ENCODE measurements at regions not wholly inside any gene's neighbourhood (a gene's known extent, or its start where the extent isn't known, plus 50 kb on each side); places are given as distances from the start of the nearest gene placed in this dataset.
A peak's percentile ranks its signal among the peaks of the same experiment; 100 is the strongest.

- no peak overlapping the region for H3K4me3 ChIP-seq (replicated peaks in 1 of 4; ENCODE audit: control extremely low read depth in 1 of 4, insufficient read depth in 1 of 4, low read depth in 3 of 4, low read length in 4 of 4)
- no peak overlapping the region for H3K27ac ChIP-seq (ENCODE audit: insufficient read depth, low read length)
- H4K20me1 ChIP-seq (ENCODE audit: control insufficient read depth, extremely low read depth, insufficient read depth, low read length) = no peaks in the 10 kb centered on the region
- no peak for TF ChIP-seq CTCF (conservative IDR thresholded peaks at IDR 0.05 in 1 of 2, IDR thresholded peaks at IDR 0.05 in 1 of 2; ENCODE audit: low read depth in 1 of 2, low read length in 2 of 2)
- no peak for TF ChIP-seq EZH2 (IDR thresholded peaks at IDR 0.05; ENCODE audit: low read length, missing control alignments)
- no peak overlapping the region for H3K9ac ChIP-seq (ENCODE audit: insufficient read depth, low read length)
- no peaks in the 10 kb centered on the region for H3K9me3 ChIP-seq (ENCODE audit: control insufficient read depth, insufficient read depth, low read depth, low read length)
- H3K79me2 ChIP-seq (ENCODE audit: control insufficient read depth, insufficient read depth, low read length) = no peaks in the 10 kb centered on the region
- no peak overlapping the region for H2AFZ ChIP-seq (ENCODE audit: low read length)
- no peaks in the 10 kb centered on the region for H3K27me3 ChIP-seq (ENCODE audit: control insufficient read depth, insufficient read depth, low read length)
- no peak overlapping the region for H3K4me2 ChIP-seq (ENCODE audit: extremely low read depth, insufficient read depth, low read length)
- no peaks in the 10 kb centered on the region for H3K36me3 ChIP-seq (ENCODE audit: control insufficient read depth, insufficient read depth, low read length)
- no peaks in the 10 kb centered on the region for H3K4me1 ChIP-seq (ENCODE audit: control insufficient read depth, extremely low read depth, insufficient read depth, low read length)
- peak in 1 of 2 donors; percentile 1 for DNase-seq (ENCODE audit: low read depth in 2 of 2)
Observed at GRCh38 chr13:78401873-78402707, 201.3 kb downstream of the POU4F1 start.

- Histone ChIP-seq H4K20me1 (ENCODE audit: control insufficient read depth, extremely low read depth, insufficient read depth, low read length) (no peaks in the 10 kb centered on the region), H3K4me3 (replicated peaks in 1 of 4; ENCODE audit: control extremely low read depth in 1 of 4, insufficient read depth in 1 of 4, low read depth in 3 of 4, low read length in 4 of 4) (no peak overlapping the region), H3K79me2 (ENCODE audit: control insufficient read depth, insufficient read depth, low read length) (no peaks in the 10 kb centered on the region), H3K27me3 (ENCODE audit: control insufficient read depth, insufficient read depth, low read length) (no peaks in the 10 kb centered on the region), H3K36me3 (ENCODE audit: control insufficient read depth, insufficient read depth, low read length) (no peaks in the 10 kb centered on the region), H3K9me3 (ENCODE audit: control insufficient read depth, insufficient read depth, low read depth, low read length) (no peaks in the 10 kb centered on the region), H2AFZ (ENCODE audit: low read length) (no peak overlapping the region), H3K9ac (ENCODE audit: insufficient read depth, low read length) (no peak overlapping the region), H3K27ac (ENCODE audit: insufficient read depth, low read length) (no peak overlapping the region), H3K4me1 (ENCODE audit: control insufficient read depth, extremely low read depth, insufficient read depth, low read length) (no peaks in the 10 kb centered on the region), H3K4me2 (ENCODE audit: extremely low read depth, insufficient read depth, low read length) (no peak overlapping the region)
- no peak for DNase-seq (ENCODE audit: low read depth in 2 of 2)
- TF ChIP-seq EZH2 (IDR thresholded peaks at IDR 0.05; ENCODE audit: low read length, missing control alignments) (no peak), CTCF (conservative IDR thresholded peaks at IDR 0.05 in 1 of 2, IDR thresholded peaks at IDR 0.05 in 1 of 2; ENCODE audit: low read depth in 1 of 2, low read length in 2 of 2) (no peak)
Observed at GRCh38 chr13:78398743-78399410, 204.5 kb downstream of the POU4F1 start.

- no peaks in the 10 kb centered on the region for H4K20me1 ChIP-seq (ENCODE audit: control insufficient read depth, extremely low read depth, insufficient read depth, low read length)
- no peak overlapping the region for H3K4me2 ChIP-seq (ENCODE audit: extremely low read depth, insufficient read depth, low read length)
- no peaks in the 10 kb centered on the region for H3K79me2 ChIP-seq (ENCODE audit: control insufficient read depth, insufficient read depth, low read length)
- no peak overlapping the region for H2AFZ ChIP-seq (ENCODE audit: low read length)
- H3K9ac ChIP-seq (ENCODE audit: insufficient read depth, low read length) = no peak overlapping the region
- no peaks in the 10 kb centered on the region for H3K36me3 ChIP-seq (ENCODE audit: control insufficient read depth, insufficient read depth, low read length)
- H3K27ac ChIP-seq (ENCODE audit: insufficient read depth, low read length) = no peak overlapping the region
- H3K9me3 ChIP-seq (ENCODE audit: control insufficient read depth, insufficient read depth, low read depth, low read length) = no peaks in the 10 kb centered on the region
- no peaks in the 10 kb centered on the region for H3K27me3 ChIP-seq (ENCODE audit: control insufficient read depth, insufficient read depth, low read length)
- H3K4me3 ChIP-seq (replicated peaks in 1 of 4; ENCODE audit: control extremely low read depth in 1 of 4, insufficient read depth in 1 of 4, low read depth in 3 of 4, low read length in 4 of 4) = no peak overlapping the region
- DNase-seq (ENCODE audit: low read depth in 2 of 2) = no peak
- no peak for TF ChIP-seq CTCF (conservative IDR thresholded peaks at IDR 0.05 in 1 of 2, IDR thresholded peaks at IDR 0.05 in 1 of 2; ENCODE audit: low read depth in 1 of 2, low read length in 2 of 2)
- no peak for TF ChIP-seq EZH2 (IDR thresholded peaks at IDR 0.05; ENCODE audit: low read length, missing control alignments)
- no peaks in the 10 kb centered on the region for H3K4me1 ChIP-seq (ENCODE audit: control insufficient read depth, extremely low read depth, insufficient read depth, low read length)
Observed at GRCh38 chr13:78393286-78394142, 209.8 kb downstream of the POU4F1 start.

Data from fibroblast of lung (primary cell).